H1 (cell line): ENCODE measurements at regions not wholly inside any gene's neighbourhood (a gene's known extent, or its start where the extent isn't known, plus 50 kb on each side); places are given as distances from the start of the nearest gene placed in this dataset.

Experiments
- CTCF ChIA-PET: fragments of 300-600 bp; sonication (Branson Sonifier 250); formaldehyde crosslinking; loops from one replicate; lab custom pipeline; 2021; ENCODE audit not compliant: partially characterized antibody; lab: Charles Lee
- POLR2A ChIA-PET: fragments of 300-600 bp; sonication (Branson Sonifier 250); formaldehyde crosslinking; loops from one replicate; lab custom pipeline; 2021; ENCODE audit warnings: inconsistent platforms; ENCODE audit not compliant: partially characterized antibody; lab: Charles Lee
- DNase-seq, 2 experiments: peaks; one replicate each; pipeline versions ENCODE4 v3.0.0 to v3.0.0-alpha.2; 2010 to 2022; ENCODE audit warnings: low spot score in 2 of 2, low read depth in 1 of 2, mixed read lengths in 1 of 2
- FAIRE-seq: peaks from 2 replicates; lab custom pipeline; 2011; peaks lifted over from hg19 to GRCh38; lab: Jason Lieb, UNC
- H2AFZ ChIP-seq: 2 replicates; pipeline ENCODE4 v1.8.1; 2012; ENCODE audit warnings: low read length, inconsistent platforms
- H2AK5ac ChIP-seq: 2 replicates; pipeline ENCODE4 v1.6.1; 2013; ENCODE audit warnings: low read depth, low read length
- H2BK120ac ChIP-seq: replicated peaks from 2 replicates; pipeline ENCODE3; 2013; ENCODE audit warnings: low read depth, low read length, inconsistent platforms
- H2BK12ac ChIP-seq: 2 replicates; pipeline ENCODE4 v1.6.1; 2013; ENCODE audit warnings: low read depth, low read length
- H2BK15ac ChIP-seq: 2 replicates; pipeline ENCODE4 v1.6.1; 2013; ENCODE audit warnings: low read length
- H2BK20ac ChIP-seq: 2 replicates; pipeline ENCODE4 v1.6.1; 2013; ENCODE audit warnings: low read length
- H2BK5ac ChIP-seq: 2 replicates; pipeline ENCODE4 v1.6.1; 2013; ENCODE audit warnings: low read depth, low read length
- H3K14ac ChIP-seq: 2 replicates; pipeline ENCODE4 v1.6.1; 2013; ENCODE audit warnings: inconsistent platforms; ENCODE audit not compliant: insufficient read length
- H3K18ac ChIP-seq: 2 replicates; pipeline ENCODE4 v1.6.1; 2013; ENCODE audit warnings: low read length; ENCODE audit errors: extremely low read depth
- H3K23ac ChIP-seq: 2 replicates; pipeline ENCODE4 v1.6.1; 2013; ENCODE audit warnings: inconsistent platforms; ENCODE audit not compliant: insufficient read length
- H3K23me2 ChIP-seq: 2 replicates; pipeline ENCODE4 v1.6.1; 2013; ENCODE audit warnings: low read depth, low read length
- H3K27ac ChIP-seq: 2 replicates; pipeline ENCODE4 v1.6.1; 2011; ENCODE audit warnings: low read depth, low read length, inconsistent platforms
- H3K27me3 ChIP-seq, 4 experiments: replicated peaks in 1 of 4; 1 replicate in 1 of 4; 2 replicates in 3 of 4; pipeline versions ENCODE4 v1.6.1 to v1.8.1; 2011 to 2013; ENCODE audit warnings: low read length in 3 of 4, mild to moderate bottlenecking in 3 of 4, inconsistent platforms in 2 of 4, mixed read lengths in 2 of 4, moderate library complexity in 1 of 4; ENCODE audit not compliant: control insufficient read depth in 3 of 4, insufficient read depth in 3 of 4; ENCODE audit errors: extremely low read depth in 1 of 4
- H3K36me3 ChIP-seq, 4 experiments: 2 replicates each; pipeline versions ENCODE4 v1.6.1 to v1.8.1; 2011 to 2013; ENCODE audit warnings: mild to moderate bottlenecking in 4 of 4, low read length in 3 of 4, moderate library complexity in 2 of 4, control low read depth in 1 of 4, inconsistent platforms in 1 of 4; ENCODE audit not compliant: insufficient read depth in 4 of 4, control insufficient read depth in 2 of 4
- H3K4ac ChIP-seq: replicated peaks from 2 replicates; pipeline ENCODE3; 2013; ENCODE audit warnings: low read length, low read depth, mixed read lengths, inconsistent platforms; ENCODE audit not compliant: insufficient read length
- H3K4me1 ChIP-seq, 4 experiments: replicated peaks in 1 of 4; 1 replicate in 1 of 4; 2 replicates in 3 of 4; pipeline versions ENCODE4 v1.6.1 to v1.8.1; 2011 to 2013; ENCODE audit warnings: low read length in 3 of 4, inconsistent platforms in 2 of 4, mixed read lengths in 1 of 4; ENCODE audit not compliant: insufficient read depth in 4 of 4, control insufficient read depth in 3 of 4
- H3K4me2 ChIP-seq, 2 experiments: 2 replicates each; pipeline versions ENCODE4 v1.6.1 to v1.8.1; 2011 to 2013; ENCODE audit warnings: low read depth in 2 of 2, low read length in 2 of 2, control low read depth in 1 of 2, inconsistent platforms in 1 of 2, mild to moderate bottlenecking in 1 of 2; ENCODE audit not compliant: insufficient read depth in 1 of 2
- H3K4me3 ChIP-seq, 4 experiments: fragments of 200-600, 300-600 bp in 1 of 4; sonication (generic), shearing (Covaris generic), sonication (Bioruptor Twin) in 1 of 4; 2 replicates each; pipeline versions ENCODE4 v1.5.1 to v1.8.1; 2011 to 2016; ENCODE audit warnings: low read length in 4 of 4, low read depth in 3 of 4, control low read depth in 2 of 4, inconsistent platforms in 2 of 4, mild to moderate bottlenecking in 2 of 4, mixed read lengths in 1 of 4, moderate library complexity in 1 of 4; ENCODE audit not compliant: insufficient read depth in 2 of 4; ENCODE audit errors: extremely low read depth in 1 of 4
- H3K56ac ChIP-seq: replicated peaks from 2 replicates; pipeline ENCODE3; 2013; ENCODE audit warnings: low read depth, mild to moderate bottlenecking, mixed read lengths, low read length, inconsistent platforms; ENCODE audit not compliant: insufficient read length
- H3K79me1 ChIP-seq: 2 replicates; pipeline ENCODE4 v1.6.1; 2013; ENCODE audit warnings: low read depth, low read length, control low read depth
- H3K79me2 ChIP-seq, 2 experiments: 2 replicates each; pipeline versions ENCODE4 v1.6.1 to v1.8.1; 2012 to 2013; ENCODE audit warnings: low read length in 2 of 2, mild to moderate bottlenecking in 2 of 2, inconsistent platforms in 1 of 2; ENCODE audit not compliant: insufficient read depth in 2 of 2, control insufficient read depth in 1 of 2
- H3K9ac ChIP-seq, 4 experiments: replicated peaks in 1 of 4; 1 replicate in 1 of 4; 2 replicates in 3 of 4; pipeline versions ENCODE4 v1.6.1 to v1.8.1; 2011 to 2013; ENCODE audit warnings: low read depth in 3 of 4, low read length in 3 of 4, control low read depth in 2 of 4, mild to moderate bottlenecking in 2 of 4, moderate library complexity in 2 of 4, inconsistent platforms in 1 of 4; ENCODE audit errors: extremely low read depth in 1 of 4
- H3K9me3 ChIP-seq, 2 experiments: 2 replicates each; pipeline versions ENCODE4 v1.6.1 to v1.8.1; 2012 to 2013; ENCODE audit warnings: mild to moderate bottlenecking in 2 of 2, moderate library complexity in 2 of 2, control low read depth in 1 of 2, inconsistent platforms in 1 of 2, low read depth in 1 of 2, low read length in 1 of 2, mixed read lengths in 1 of 2; ENCODE audit not compliant: insufficient read depth in 2 of 2
- H4K20me1 ChIP-seq, 2 experiments: replicated peaks in 1 of 2; 2 replicates each; pipeline versions ENCODE3 to v1.8.1; 2011 to 2013; ENCODE audit warnings: inconsistent platforms in 2 of 2, low read length in 2 of 2, mild to moderate bottlenecking in 1 of 2; ENCODE audit not compliant: insufficient read depth in 2 of 2, control insufficient read depth in 1 of 2
- H4K5ac ChIP-seq: 2 replicates; pipeline ENCODE4 v1.6.1; 2013; ENCODE audit warnings: low read length, low read depth, mixed read lengths, inconsistent platforms; ENCODE audit not compliant: insufficient read length
- H4K8ac ChIP-seq: 2 replicates; pipeline ENCODE4 v1.8.0; 2013; ENCODE audit warnings: mild to moderate bottlenecking, moderate library complexity, low read length, inconsistent platforms; ENCODE audit not compliant: insufficient read depth; ENCODE audit errors: extremely low read depth
- H4K91ac ChIP-seq: replicated peaks from 2 replicates; pipeline ENCODE3; 2013; ENCODE audit warnings: low read length, mixed read lengths, inconsistent platforms; ENCODE audit not compliant: insufficient read length
- CBX5 ChIP-seq: fragments of 300-800, 300-1000 bp; sonication (generic); IDR thresholded peaks from 2 replicates; pipeline ENCODE4 v1.7.1; 2016; ENCODE audit warnings: antibody characterized with exemption, low read length, low read depth
- KDM5A ChIP-seq: fragments of 200-600 bp; IDR thresholded peaks from 2 replicates; pipeline ENCODE4 v1.7.1; 2012; ENCODE audit warnings: mild to moderate bottlenecking, low read length, inconsistent platforms, mixed read lengths
- RXRA ChIP-seq: IDR thresholded peaks from 2 replicates; pipeline ENCODE4 v1.6.1; 2011; ENCODE audit warnings: low read depth, mild to moderate bottlenecking, low read length, moderate library complexity; ENCODE audit not compliant: insufficient read depth
- WGBS, 2 experiments: shearing (Covaris generic) in 1 of 2; methylation state at CpG; one replicate each; pipeline versions ENCODE4 v1.1.6 to v1.1.7; 2013 to 2015; ENCODE audit warnings: low lambda C conversion rate in 2 of 2, mixed read lengths in 2 of 2, inconsistent platforms in 1 of 2, low coverage in 1 of 2, missing lambda C conversion rate in 1 of 2; ENCODE audit not compliant: insufficient replicate concordance in 2 of 2, insufficient coverage in 1 of 2, insufficient read length in 1 of 2; ENCODE audit errors: extremely low coverage in 1 of 2, missing lambda C conversion rate in 1 of 2; 5-methylcytosine and 5-hydroxymethylcytosine counted together

DNA sequence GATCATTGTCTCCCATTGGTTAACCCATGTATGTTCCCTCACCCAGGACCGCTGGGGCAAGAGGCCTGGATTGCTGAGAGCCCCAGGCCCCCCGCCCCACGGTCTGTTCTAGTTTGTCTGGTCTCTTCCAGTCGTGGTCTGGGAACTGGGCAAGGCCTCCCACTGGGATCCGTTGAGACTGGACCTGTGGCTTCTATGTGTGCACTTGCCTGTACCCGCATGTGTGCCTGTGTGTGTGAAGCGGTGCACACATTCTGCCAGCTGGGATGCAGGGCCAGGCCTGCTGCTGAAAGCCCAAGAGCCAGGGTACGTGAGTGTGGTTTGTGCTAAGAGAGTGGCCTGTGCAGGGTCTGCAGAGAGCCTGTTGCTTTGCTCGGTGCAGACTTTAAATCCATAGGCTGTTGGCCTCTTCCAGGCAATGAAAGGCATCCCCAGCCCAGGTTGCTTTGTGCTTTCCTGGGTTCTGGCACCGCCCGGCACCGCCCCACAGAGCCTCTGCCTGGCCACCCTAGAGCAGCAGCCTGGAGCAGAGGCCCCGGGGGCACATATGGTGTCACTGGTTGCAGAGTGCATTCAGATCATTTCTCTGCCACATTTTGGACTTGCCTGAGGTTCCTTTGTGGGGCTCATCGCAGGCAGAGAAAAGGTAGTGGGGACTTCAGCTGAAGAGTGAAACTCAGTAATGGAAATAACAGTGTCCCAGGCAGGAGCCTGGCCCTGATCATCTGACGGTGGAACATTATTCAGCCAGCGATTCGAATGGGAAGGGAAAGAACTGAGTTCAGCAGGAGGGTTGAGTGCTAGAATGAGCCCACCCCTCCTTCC is 215.5 kb downstream of the GLRX3 start:
- no peak overlapping the region for H2AK5ac ChIP-seq
- no peak overlapping the region for H2BK5ac ChIP-seq
- DNase-seq (no peak), FAIRE-seq (no peak)
- no peak overlapping the region for H3K18ac ChIP-seq
- 92% methylated on average over 15 of the region's 17 CpGs; no CpG with 5 or more reads in 1 of the 2 experiments for WGBS, 2 experiments
- TF ChIP-seq CBX5 (no peak), KDM5A (no peak), RXRA (no peak)
- H3K27me3 ChIP-seq, result no peaks in the 10 kb centered on the region; a peak in 1 of 7 replicates
- 0 out of 7 replicates have a peak, but pooled peaks cover 0 to 4% (median 0%) of the 10 kb centered on the region in 4 experiments for H3K4me1 ChIP-seq
- H3K79me1 ChIP-seq, result no peaks in the 10 kb centered on the region
- no peak overlapping the region for H2BK12ac ChIP-seq
- ChIA-PET POLR2A (no interaction called here), CTCF (interaction anchor here (0.8 to 2.4 kb wide), 7 partner anchors 9 to 162 kb away, joined by 3 to 9 read pairs (median 4); no protein-coding TSS in a partner anchor)
- H3K14ac ChIP-seq, result peak overlapping the region; percentile 66
- H3K9me3 ChIP-seq, result no peaks in the 10 kb centered on the region
- no peak overlapping the region for H2BK20ac ChIP-seq
- H3K36me3 ChIP-seq, result no peaks in the 10 kb centered on the region
- H4K91ac ChIP-seq, result no peak overlapping the region
- H2BK15ac ChIP-seq, result no peak overlapping the region
- no peaks in the 10 kb centered on the region for H3K23me2 ChIP-seq
- no peak overlapping the region for H3K27ac ChIP-seq
- no peak overlapping the region for H3K4me2 ChIP-seq
- H4K8ac ChIP-seq, result no peak overlapping the region
- no peak overlapping the region for H4K5ac ChIP-seq
- no peaks in the 10 kb centered on the region for H3K79me2 ChIP-seq
- peak overlapping the region; percentile 83; the same call in 1 of the 2 replicates for H2AFZ ChIP-seq
- no peak overlapping the region for H3K4me3 ChIP-seq
- H3K9ac ChIP-seq, result no peak overlapping the region
- no peak overlapping the region for H2BK120ac ChIP-seq
- no peaks in the 10 kb centered on the region for H4K20me1 ChIP-seq
- no peak overlapping the region for H3K23ac ChIP-seq
- no peak overlapping the region for H3K56ac ChIP-seq
- H3K4ac ChIP-seq, result no peak overlapping the region
